GM19238 (cell line): ENCODE measurements at regions not wholly inside any gene's neighbourhood (a gene's known extent, or its start where the extent isn't known, plus 50 kb on each side); places are given as distances from the start of the nearest gene placed in this dataset.

Experiments
- DNase-seq: peaks from one replicate; pipeline ENCODE4 v3.0.0; 2011; ENCODE audit warnings: low spot score; ENCODE audit not compliant: insufficient read length

DNA sequence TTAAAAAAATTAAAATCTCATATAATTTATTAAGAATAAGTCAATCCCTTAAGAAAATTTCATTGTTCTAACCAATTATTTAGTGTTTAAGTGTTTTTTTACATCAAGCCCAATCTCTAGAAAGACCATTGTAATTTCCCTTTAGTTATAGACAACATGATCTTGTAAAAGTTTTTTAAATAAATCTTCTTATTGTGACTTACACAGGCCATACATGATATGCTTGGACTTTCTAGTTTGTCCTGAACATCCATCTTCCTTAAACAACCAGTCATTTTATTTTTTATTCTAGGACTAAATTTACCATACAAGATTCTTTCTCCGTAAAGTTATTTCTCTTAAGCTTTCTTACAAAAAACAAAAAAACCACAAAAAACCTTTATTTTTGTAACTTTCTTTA is 126.5 kb upstream of the MAST4 start:
- DNase-seq: no peak

DNA sequence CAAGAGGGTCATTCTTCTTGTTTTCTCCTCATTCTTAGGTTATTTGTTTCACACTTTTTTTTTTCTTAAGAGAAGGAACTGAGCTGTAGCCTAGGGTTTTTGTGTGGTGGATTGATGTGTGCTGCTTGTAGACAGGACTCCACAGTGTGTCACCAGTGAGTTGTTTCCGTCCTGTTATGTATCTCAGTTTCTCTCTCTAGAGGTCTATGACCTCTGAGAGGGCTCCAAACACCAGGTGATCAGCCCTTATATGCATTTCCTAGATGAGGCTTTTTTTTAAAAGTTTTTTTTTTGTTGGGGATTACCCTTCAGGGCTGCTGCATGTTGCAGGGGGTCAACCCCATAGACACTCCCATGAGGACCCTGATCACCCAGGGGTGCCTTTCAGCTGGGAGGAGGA is 124.2 kb upstream of the MAST4 start:
- no peak for DNase-seq

DNA sequence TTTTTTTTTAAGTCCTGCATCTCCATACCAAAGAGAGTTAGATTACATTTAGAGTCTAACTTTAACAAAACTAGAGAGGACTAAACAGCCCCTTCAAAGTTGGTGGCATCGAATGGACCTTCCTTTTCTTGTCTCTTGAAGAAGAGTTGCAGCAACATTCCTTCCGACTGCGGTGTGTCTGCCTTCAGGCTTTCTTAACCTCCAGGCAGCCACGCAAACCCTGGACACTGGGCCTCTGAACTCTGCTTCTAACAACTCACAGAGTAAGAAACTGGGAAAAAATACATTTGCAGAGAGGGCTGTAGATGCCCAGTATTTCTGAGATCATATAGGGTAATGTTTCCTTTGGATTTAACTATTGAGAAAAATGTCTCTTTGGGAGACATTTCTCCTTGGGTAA is 120.5 kb upstream of the MAST4 start:
- no peak for DNase-seq

DNA sequence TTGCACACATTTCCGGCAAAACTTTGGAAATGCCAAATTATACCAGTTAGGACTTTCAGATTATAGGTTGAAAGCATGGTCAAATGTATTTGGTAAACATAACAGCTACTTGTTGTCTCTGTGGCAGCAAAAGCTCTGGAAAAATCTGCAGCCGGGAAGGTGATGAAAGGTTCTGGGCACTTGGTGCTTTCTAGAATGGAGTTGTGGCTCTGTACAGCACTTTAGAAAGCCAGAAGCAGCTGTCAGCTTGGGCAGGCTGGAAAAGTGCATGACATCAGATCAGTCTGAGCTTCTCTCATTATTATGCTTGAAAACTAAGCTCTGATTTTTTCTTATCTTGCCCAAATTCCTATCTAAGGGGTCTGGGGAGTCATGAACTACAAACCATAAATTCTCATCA is 118.6 kb upstream of the MAST4 start:
- DNase-seq: no peak

DNA sequence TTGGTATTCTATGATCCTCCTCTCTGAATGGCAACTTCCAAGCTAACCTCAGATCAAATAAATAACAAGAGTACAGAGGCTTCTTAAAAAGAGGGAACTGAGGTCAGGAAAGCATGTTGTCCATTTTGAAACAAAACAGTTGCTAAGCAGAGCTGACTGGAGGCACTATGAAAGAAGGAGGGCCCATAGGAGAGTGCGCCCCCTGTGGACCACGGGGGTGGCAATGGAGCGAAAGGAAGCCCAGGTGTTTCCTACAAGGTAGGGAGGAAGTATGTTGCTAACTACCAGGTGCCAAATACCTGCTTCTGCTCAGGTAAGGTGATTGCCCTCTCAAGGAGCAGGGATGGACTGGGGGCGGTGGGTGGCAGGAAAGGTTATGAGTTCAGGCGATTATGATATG is 101.8 kb upstream of the MAST4 start:
- DNase-seq: no peak

DNA sequence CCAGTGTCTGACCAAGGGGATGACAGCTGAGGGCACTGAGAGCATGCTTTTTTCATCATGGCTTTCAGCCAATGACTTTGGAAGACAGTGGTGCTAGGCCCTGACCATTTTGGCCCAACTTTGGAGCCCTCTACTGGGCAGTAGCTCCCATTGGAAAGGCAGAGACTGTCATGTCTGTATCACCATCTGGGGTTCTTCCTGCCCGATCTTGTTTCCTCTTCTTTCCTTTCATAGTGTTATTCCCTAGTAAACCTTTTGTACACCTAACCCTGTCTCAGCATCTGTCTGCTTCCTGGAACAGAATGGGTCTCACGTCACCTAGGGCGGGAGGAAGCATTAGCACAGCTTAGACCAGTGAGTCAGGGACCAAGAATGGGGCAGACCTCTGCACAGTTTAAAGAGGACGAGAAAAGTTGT is 97.4 kb upstream of the MAST4 start:
- no peak for DNase-seq

DNA sequence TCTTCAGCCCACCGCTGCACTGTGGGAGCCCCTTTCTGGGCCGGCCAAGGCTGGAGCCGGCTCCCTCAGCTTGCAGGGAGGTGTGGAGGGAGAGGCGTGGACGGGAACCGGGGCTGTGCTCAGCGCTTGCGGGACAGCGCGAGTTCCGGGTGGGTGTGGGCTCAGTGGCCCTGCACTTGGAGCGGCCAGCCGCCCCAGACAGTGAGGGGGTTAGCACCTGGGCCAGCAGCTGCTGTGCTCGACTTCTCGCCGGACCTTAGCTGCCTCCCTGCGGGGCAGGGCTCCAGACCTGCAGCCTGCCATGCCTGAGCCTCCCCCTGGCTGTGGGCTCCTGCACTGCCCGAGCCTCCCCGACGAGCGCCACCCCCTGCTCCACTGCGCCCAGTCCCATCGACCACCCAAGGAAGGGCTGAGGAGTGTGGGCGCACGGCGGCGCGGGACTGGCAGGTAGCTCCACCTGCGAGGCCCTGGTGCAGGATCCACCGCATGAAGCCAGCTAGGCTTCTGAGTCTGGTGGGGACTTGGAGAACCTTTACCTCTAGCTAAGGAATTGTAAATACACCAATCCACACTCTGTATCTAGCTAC is 92.9 kb upstream of the MAST4 start:
- DNase-seq: no peak

DNA sequence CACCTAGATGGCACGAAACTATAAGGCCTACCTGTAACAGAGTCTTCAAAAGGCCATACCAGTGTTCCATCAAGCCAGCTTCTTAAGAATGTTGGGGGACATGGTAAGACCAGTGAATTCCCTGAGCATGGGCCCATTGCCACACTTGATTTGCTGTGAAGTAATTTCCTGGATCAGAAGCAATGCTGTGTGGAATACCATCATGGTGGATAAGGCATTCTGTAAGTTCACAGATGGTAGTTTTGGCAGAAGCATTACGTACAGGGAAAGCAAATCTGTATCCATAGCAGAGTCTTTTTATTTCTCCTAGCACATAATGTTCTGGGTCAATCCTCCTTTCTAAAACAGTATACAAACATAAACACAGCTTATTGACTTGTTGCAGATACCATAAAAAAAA is 89.1 kb upstream of the MAST4 start:
- DNase-seq: no peak

DNA sequence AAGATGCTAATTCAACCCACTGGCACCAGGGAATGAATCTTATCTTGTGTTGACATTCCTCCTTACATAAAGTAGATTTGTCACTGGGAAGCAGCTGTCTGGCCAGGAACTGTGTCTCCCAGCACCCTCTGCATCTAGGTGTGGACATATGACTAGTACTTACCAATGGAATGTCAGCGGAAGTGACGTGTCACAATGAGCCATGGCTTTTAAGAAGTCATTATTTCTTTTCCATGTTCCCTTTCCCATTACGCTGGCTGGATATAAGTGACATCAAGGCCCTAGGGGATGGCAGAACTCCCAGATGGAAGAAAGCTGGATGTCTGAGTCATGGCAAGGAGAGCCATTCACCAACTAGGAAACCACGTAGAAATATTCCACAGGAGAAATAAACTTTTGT is 84.7 kb upstream of the MAST4 start:
- no peak for DNase-seq

DNA sequence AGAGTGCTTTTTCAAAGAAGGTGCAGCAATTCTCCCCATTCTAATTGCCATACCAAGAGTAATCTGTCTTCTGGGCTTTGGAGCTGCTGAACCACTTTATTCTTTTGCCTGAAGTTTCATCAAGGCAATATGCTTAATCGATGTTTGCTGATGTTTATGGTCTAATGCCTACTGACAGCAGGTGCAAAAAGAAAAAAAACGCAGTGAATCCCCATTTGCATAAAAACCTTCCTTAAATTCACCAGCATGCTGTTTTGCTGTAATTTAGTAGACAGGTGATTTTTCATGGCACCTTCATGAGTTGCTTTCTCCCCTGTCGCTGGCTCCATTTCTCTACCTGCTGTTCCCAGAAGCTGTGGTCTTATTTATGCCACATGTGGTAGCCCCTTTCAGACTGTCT is 83.1 kb upstream of the MAST4 start:
- DNase-seq: no peak

DNA sequence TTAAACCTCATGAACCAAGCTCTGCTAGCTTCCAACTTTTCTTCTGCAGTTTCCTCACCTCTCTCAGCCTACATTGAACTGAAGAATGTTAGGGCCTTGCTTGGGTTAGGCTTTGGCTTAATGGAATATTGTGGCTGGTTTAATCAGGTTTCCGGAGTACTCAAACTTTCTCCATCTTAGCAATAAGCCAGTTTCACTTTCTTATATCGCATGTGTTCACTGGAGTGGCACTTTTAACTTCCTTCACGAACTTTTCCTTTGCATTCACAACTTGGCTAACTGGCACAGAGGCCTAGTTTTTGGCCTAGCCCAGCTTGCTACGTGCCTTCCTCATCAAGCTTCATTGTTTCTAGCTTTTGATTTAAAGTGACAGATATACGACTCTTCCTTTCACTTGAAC is 81.0 kb upstream of the MAST4 start:
- no peak for DNase-seq

DNA sequence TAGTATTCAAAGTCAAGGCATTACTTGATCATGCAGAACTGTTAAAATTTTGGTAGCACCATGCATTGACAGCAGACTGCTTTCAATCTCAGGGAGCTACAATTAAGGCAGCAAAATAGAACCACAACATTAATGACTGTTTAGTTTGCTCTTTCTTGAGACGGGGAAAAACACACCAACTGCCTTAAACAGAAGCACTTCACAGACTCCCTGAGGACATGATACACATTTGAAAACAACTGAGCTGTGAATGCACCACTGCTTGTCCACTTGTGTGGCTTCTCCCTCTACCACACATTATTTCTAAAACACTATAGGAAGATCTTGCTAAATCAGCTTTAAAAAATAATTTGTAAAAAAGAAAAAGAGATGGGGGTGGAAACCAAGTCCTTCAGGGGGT is 79.6 kb upstream of the MAST4 start:
- DNase-seq: no peak

DNA sequence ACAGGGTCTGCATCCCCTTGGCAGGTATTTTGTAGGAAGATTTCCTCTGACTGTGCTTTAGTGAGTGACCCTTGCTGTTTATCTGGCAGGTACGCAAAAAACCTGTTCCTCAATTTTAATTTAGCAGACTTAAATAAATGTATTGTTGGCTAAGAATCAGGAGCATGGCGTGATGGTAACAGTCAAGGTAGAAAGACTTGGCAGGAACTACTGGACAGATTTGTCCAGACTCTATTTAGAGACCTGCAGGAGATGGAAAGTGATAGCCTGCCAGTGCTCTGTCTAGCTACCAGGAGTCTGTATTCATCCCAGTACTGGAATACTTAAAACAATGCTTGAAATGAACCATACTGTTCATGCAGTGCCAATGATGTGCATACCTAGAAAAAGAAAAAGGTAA is 78.8 kb upstream of the MAST4 start:
- no peak for DNase-seq

DNA sequence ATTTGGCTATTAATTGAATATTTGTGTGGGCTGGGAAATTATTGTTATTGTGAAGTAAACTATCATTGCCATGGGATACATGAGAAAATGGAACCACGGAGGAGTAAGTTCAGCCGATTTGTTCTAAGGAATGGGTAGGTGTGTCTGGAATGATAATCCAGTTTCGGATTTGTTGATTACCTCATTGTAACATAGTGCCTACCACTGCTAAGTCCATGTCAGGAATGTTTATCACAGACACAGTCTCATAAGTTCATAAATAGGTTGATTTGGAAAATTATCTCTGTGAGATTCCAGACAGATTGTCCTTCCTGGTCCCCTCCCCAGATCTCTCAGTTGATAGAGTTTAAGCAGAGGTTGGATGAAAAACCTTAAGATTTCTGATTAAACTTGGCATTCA is 78.1 kb upstream of the MAST4 start:
- DNase-seq: no peak

DNA sequence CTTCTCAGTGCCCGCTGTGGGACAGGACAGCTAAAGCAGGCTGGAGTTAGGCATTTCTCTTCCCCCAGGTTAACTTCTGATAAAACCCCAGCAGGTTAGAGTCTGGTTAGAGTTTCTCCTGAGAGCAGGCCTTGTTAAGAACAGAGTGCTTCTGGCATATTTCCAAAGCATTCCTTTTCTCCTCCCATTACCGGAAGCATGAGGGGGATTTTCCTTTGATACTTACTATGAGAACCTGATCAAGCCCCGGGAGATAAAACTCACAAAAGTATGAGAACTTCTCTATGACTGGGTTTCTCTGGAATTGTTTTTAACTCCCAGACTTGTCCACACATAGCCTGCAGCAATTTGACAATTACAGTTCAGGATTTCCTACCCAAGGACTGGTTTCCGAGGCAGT is 77.4 kb upstream of the MAST4 start:
- no peak for DNase-seq

DNA sequence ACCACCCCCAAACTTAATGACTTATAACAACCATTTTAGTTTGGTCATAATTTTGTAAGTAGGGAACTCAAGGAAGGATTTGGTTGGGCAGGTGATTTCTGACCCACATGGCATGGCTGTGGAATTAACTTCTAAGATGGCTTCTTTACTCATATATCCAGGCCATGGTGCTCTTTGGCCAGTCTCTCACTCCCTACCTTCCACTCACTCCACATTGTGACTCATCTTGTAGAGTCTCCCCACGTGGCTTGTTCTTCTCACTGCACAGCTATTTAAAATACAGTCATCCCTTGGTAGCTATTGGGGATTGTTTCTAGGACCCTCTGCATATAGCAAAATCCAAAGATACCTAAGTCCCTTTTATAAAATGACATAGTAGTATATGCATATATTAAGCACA is 76.6 kb upstream of the MAST4 start:
- no peak for DNase-seq

DNA sequence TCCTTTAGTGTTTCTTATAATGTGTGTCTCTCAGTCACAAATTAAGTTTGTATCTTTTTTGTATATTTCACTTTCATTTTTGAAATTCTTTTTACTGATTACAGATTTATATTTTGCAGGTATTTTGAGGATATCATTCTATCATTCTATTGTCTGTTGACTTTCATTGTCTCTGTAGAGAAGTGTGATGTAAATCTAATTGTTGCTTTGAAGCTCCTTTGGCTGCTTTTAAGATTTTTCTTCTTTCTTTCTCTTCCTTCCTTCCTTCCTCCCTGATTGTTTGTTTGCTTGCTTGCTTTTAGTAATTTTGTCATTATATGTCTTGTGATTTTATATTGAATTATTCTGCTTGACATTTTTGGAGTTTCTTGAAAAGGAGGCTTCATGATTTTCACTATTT is 75.3 kb upstream of the MAST4 start:
- no peak for DNase-seq

DNA sequence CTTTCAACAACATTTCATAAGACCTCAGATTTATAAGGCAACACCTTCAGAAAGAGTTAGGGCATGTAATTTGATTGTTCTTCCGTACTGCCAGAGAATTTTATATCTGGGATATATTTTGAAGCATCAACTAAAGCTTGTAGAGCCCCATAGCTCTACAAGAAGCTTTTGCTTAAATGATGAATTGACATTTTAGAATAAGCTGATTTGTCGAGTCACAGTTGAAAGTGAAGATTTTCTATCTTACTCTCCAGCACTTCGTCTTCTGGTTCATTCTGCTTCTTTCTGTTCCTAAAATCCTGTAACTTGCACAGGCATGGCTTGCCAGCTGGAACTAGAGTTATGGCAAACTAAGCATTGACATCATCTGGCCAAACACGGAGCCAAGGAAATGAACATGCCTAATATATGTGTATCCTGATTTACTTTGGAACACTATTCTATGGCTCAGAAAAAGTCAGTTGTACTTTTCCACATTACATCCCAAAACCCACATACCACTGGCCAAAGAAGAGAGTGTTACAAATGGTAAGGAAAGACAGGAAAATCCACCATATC is 68.6 kb upstream of the MAST4 start:
- DNase-seq: no peak

DNA sequence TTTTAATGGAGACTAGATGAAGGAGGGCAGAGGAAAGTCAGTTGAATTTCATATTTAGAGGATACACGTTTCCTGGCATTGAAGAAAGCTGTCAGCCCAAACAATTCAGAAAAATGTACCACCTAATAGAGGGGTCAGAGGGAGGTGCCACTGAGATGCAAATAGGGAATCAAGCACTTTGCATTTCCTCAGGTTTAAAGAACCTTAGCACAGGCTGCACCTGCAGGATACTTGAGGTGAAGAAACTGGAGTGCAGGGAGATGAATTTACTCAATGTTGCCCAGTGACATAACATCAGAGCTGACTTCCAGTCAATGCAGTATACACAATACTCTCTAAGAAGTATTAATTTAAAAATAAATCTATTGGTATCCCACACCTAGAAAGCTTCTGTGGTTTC is 67.0 kb upstream of the MAST4 start:
- no peak for DNase-seq

DNA sequence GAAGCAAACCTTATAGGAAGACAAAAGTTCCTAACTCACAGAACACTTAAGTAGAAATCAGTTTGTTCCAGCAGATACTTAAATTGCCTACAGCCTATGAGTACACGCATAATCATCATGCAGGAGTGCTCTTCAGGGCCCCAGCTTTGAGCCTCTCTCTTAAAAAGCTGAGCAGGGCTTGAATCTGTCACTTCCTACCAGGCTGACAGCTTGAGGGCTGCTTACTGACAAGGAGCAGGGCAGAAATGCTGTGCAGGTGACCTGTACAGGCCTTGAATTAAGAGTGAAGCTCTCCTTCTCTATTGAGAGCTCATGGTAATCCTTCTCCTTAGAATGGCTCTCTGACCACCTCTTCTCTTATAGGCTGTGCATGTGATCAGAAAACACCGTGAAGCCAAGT is 66.5 kb upstream of the MAST4 start:
- no peak for DNase-seq

DNA sequence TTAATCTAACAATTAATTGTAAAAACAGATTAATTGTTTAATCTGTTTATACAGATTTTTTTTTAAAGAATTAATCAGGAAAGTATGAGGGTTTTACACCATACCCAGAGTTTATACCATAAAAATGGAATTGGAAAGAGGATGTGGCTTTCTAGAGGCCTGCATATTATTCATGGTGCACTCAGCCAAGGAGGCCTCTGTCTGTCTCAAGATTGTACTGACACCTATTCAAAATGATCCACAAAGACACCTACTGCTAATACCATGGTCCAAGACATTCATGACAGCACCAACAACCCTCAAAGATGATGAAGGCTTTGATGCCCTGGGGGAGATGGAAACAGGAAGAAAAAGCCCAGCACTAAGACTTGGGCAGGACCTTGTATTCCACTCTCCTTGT is 58.1 kb upstream of the MAST4 start:
- no peak for DNase-seq

DNA sequence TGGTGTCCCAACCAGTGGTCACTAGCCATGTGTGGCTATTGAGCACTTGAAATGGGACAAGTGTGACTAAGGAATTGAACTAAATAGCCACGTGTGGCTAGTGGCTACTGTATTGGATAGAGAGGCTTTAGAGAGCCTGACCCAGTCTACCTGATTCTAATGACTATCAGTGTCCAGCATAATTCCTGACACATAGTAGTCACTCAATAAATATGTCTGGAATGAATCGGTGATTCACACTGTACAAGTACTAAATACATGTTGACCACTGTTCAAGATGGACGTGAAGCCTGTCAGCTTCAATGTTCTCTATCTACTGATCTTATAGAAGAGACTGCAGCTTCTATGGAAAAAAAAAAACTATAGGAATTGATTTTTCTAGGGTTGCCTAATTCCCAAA is 57.7 kb upstream of the MAST4 start:
- DNase-seq: no peak

DNA sequence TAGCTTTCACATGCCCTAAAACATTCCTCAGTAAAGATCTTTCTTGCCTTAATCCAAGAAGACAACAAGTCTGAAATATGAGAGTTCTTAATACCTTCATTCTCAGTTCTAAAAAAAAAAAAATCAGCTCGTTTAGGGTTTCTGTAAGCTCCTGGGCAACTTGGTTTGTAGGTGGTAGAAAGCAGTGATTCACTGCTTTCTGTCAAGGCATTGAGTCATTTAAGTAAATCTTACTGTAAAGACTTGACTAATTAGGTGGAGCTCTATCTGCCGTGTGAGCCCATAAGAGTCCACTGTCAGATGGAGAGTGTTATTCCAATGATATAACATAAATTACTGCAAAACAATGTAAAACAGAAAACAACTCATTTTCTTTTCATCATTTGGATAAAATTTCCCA is 56.1 kb upstream of the MAST4 start:
- no peak for DNase-seq

DNA sequence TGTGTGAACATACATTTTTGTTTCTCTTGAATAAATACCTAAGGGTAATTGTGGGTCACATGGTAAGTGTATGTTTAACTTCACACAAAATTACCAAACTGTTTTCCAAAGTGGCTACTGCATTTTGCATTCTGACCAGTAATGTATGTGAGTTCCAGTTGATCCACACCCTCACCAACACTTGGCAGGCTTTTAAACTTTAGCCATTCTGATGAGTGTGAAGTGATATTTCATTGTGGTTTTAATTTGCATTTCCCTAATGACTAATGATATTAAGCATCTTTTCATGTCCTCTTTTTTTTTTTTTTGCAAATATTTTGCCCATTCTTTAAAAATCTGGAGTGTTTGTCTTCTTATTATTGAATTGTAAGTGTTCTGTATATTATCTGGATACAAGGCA is 53.5 kb upstream of the MAST4 start:
- DNase-seq: no peak
